NB4 (cell line): ENCODE measurements at regions not wholly inside any gene's neighbourhood (a gene's known extent, or its start where the extent isn't known, plus 50 kb on each side); places are given as distances from the start of the nearest gene placed in this dataset.

Source experiments
- CTCF ChIP-seq: IDR thresholded peaks from one replicate; pipeline ENCODE4 v1.5.1; 2012; ENCODE audit warnings: low read depth, low read length
- POLR2A ChIP-seq: IDR thresholded peaks from 2 replicates; pipeline ENCODE4 v1.6.1; 2011; ENCODE audit warnings: mild to moderate bottlenecking; ENCODE audit not compliant: insufficient read length; ENCODE audit errors: extremely low read depth

- TF ChIP-seq CTCF (no peak), POLR2A (no peak)
These were observed 77.1 kb upstream of the SLC4A4 start for GRCh38 chr4:71261633-71262121.
